HEK293 (cell line): ENCODE measurements at regions not wholly inside any gene's neighbourhood (a gene's known extent, or its start where the extent isn't known, plus 50 kb on each side); places are given as distances from the start of the nearest gene placed in this dataset.

Experiments
- CTCF ChIA-PET: fragments of 350-600 bp; formaldehyde crosslinking; extraction: SDS; loops from one replicate; lab custom pipeline; 2021; ENCODE audit warnings: antibody characterized with exemption; lab: Yijun Ruan, JAX
- POLR2A ChIA-PET: fragments of 300-600 bp; formaldehyde crosslinking; extraction: SDS; loops from one replicate; lab custom pipeline; 2020; ENCODE audit warnings: antibody characterized with exemption, inconsistent platforms; lab: Yijun Ruan, JAX
- H3K27ac ChIP-seq: fragments of 200-500 bp; sonication (Bioruptor generic); 2 replicates; pipeline ENCODE4 v1.5.1; 2014; ENCODE audit warnings: low read depth, low read length, control low read depth, inconsistent platforms; ENCODE audit errors: extremely low read depth
- H3K36me3 ChIP-seq, 2 experiments: fragments of 200-500 bp in 1 of 2; sonication (Bioruptor generic) in 1 of 2; 1 replicate in 1 of 2; 2 replicates in 1 of 2; pipeline ENCODE4 v1.5.1; 2014 to 2017; ENCODE audit warnings: inconsistent platforms in 2 of 2, low read length in 2 of 2; ENCODE audit not compliant: control insufficient read depth in 2 of 2, insufficient read depth in 1 of 2
- H3K4me1 ChIP-seq: fragments of 200-500 bp; sonication (Bioruptor generic); 2 replicates; pipeline ENCODE4 v1.5.1; 2014; ENCODE audit warnings: mild to moderate bottlenecking, low read length, inconsistent platforms; ENCODE audit not compliant: control insufficient read depth, insufficient read depth
- H3K4me3 ChIP-seq: 2 replicates; pipeline ENCODE4 v1.5.1; 2011; ENCODE audit warnings: low read depth, mild to moderate bottlenecking, control low read depth, low read length, moderate library complexity
- H3K9me3 ChIP-seq: fragments of 200-500 bp; sonication (Bioruptor generic); 2 replicates; pipeline ENCODE4 v1.5.1; 2014; ENCODE audit warnings: low read depth, low read length, inconsistent platforms; ENCODE audit not compliant: control insufficient read depth, insufficient read depth
- HOXA7 ChIP-seq: sonication (generic); formaldehyde crosslinking; IDR thresholded peaks from 2 replicates; pipeline ENCODE4 v1.8.1; 2022; ENCODE audit warnings: missing genetic modification reagents, borderline replicate concordance
- KLF9 ChIP-seq: fragments of 450-650 bp; formaldehyde crosslinking; IDR thresholded peaks from 2 replicates; pipeline ENCODE4 v1.5.1; 2016; ENCODE audit warnings: missing biosample characterization, missing genetic modification characterization, low read depth
- REST ChIP-seq: fragments of 450-650 bp; formaldehyde crosslinking; IDR thresholded peaks from 2 replicates; pipeline ENCODE4 v1.5.1; 2016; ENCODE audit warnings: missing biosample characterization, missing genetic modification characterization
- SETDB1 ChIP-seq: IDR thresholded peaks from one replicate; pipeline ENCODE4 v1.6.1; 2017; ENCODE audit warnings: mild to moderate bottlenecking, low read length, moderate library complexity, mixed read lengths; ENCODE audit not compliant: insufficient read length
- ZBTB10 ChIP-seq: fragments of 450-650 bp; formaldehyde crosslinking; IDR thresholded peaks from 2 replicates; pipeline ENCODE4 v1.5.1; 2016; ENCODE audit warnings: missing biosample characterization, missing genetic modification characterization
- ZNF10 ChIP-seq: fragments of 450-650 bp; formaldehyde crosslinking; IDR thresholded peaks from 2 replicates; pipeline ENCODE4 v1.5.1; 2017; ENCODE audit warnings: missing biosample characterization, missing genetic modification characterization
- ZNF148 ChIP-seq: fragments of 450-650 bp; formaldehyde crosslinking; IDR thresholded peaks from 2 replicates; pipeline ENCODE4 v1.5.0; 2017; ENCODE audit warnings: missing biosample characterization, missing genetic modification characterization, borderline replicate concordance
- ZNF202 ChIP-seq: fragments of 450-650 bp; formaldehyde crosslinking; IDR thresholded peaks from 2 replicates; pipeline ENCODE4 v1.5.1; 2016; ENCODE audit warnings: missing biosample characterization, missing genetic modification characterization, borderline replicate concordance
- ZNF404 ChIP-seq: fragments of 450-650 bp; formaldehyde crosslinking; IDR thresholded peaks from 2 replicates; pipeline ENCODE4 v1.5.1; 2017; ENCODE audit warnings: missing biosample characterization, missing genetic modification characterization
- ZNF580 ChIP-seq: fragments of 450-650 bp; formaldehyde crosslinking; IDR thresholded peaks from 2 replicates; pipeline ENCODE4 v1.5.1; 2016; ENCODE audit warnings: missing biosample characterization, missing genetic modification characterization
- ZNF645 ChIP-seq: fragments of 450-650 bp; formaldehyde crosslinking; IDR thresholded peaks from 2 replicates; pipeline ENCODE4; 2016; ENCODE audit warnings: missing biosample characterization, missing genetic modification characterization
- ZNF654 ChIP-seq: fragments of 450-650 bp; formaldehyde crosslinking; IDR thresholded peaks from 2 replicates; pipeline ENCODE4 v1.5.1; 2016; ENCODE audit warnings: low read depth, missing biosample characterization, missing genetic modification characterization
- ZNF658 ChIP-seq: fragments of 450-650 bp; formaldehyde crosslinking; IDR thresholded peaks from 2 replicates; pipeline ENCODE4; 2016; ENCODE audit warnings: missing biosample characterization, missing genetic modification characterization
- ZNF660 ChIP-seq: fragments of 450-650 bp; IDR thresholded peaks from 2 replicates; pipeline ENCODE4 v1.5.1; 2018; ENCODE audit warnings: missing biosample characterization, mild to moderate bottlenecking, missing genetic modification characterization
- ZNF776 ChIP-seq: fragments of 450-650 bp; formaldehyde crosslinking; IDR thresholded peaks from 2 replicates; pipeline ENCODE4 v1.5.0; 2017; ENCODE audit warnings: missing biosample characterization, missing genetic modification characterization, borderline replicate concordance
- ZNF791 ChIP-seq: fragments of 450-650 bp; formaldehyde crosslinking; IDR thresholded peaks from 2 replicates; pipeline ENCODE4 v1.5.1; 2016; ENCODE audit warnings: missing biosample characterization, missing genetic modification characterization
- ZNF792 ChIP-seq: fragments of 450-650 bp; formaldehyde crosslinking; IDR thresholded peaks from 2 replicates; pipeline ENCODE4 v1.5.1; 2016; ENCODE audit warnings: missing biosample characterization, missing genetic modification characterization
- ZSCAN16 ChIP-seq: fragments of 450-650 bp; formaldehyde crosslinking; IDR thresholded peaks from 2 replicates; pipeline ENCODE4 v1.5.1; 2016; ENCODE audit warnings: missing biosample characterization, missing genetic modification characterization

GRCh38 chr1:177600936-177601335, 368.9 kb downstream of the SEC16B start (continued):
- TF ChIP-seq SETDB1 (no peak), ZNF792 (tag by site-specific recombination) (no peak), ZNF580 (tag by site-specific recombination) (no peak), ZNF776 (tag by site-specific recombination) (no peak)

- H3K9me3 ChIP-seq = no peaks in the 10 kb centered on the region
- no peak overlapping the region for H3K4me3 ChIP-seq
- H3K36me3 ChIP-seq = no peaks in the 10 kb centered on the region
- no peaks in the 10 kb centered on the region for H3K4me1 ChIP-seq
- no peak for TF ChIP-seq ZNF654
- TF ChIP-seq ZNF10 = no peak
- TF ChIP-seq ZNF645 (tag by site-specific recombination) = no peak
- no peak for TF ChIP-seq ZNF776 (tag by site-specific recombination)
- TF ChIP-seq ZNF148 (tag by site-specific recombination) = no peak
- TF ChIP-seq KLF9 (tag by site-specific recombination) = no peak
- TF ChIP-seq ZNF660 (tag by site-specific recombination) = no peak
- no peak for TF ChIP-seq ZNF202
- no peak for TF ChIP-seq ZNF658 (tag by site-specific recombination)
- no peak for TF ChIP-seq ZSCAN16
- no peak for TF ChIP-seq ZNF404
- no peak for TF ChIP-seq ZNF791 (tag by site-specific recombination)
- no peak for TF ChIP-seq ZBTB10 (tag by site-specific recombination)
- no peak for TF ChIP-seq HOXA7 (CRISPR knock-in tag)
- TF ChIP-seq REST (tag by site-specific recombination) = no peak
- CTCF ChIA-PET = no interaction called here
- no peak overlapping the region for H3K27ac ChIP-seq
- POLR2A ChIA-PET = no interaction called here
Observed at GRCh38 chr1:177600321-177600720, 369.5 kb downstream of the SEC16B start.
